ENCODE measurements at regions not wholly inside any gene's neighbourhood (a gene's known extent, or its start where the extent isn't known, plus 50 kb on each side); places are given as distances from the start of the nearest gene placed in this dataset.

DNA sequence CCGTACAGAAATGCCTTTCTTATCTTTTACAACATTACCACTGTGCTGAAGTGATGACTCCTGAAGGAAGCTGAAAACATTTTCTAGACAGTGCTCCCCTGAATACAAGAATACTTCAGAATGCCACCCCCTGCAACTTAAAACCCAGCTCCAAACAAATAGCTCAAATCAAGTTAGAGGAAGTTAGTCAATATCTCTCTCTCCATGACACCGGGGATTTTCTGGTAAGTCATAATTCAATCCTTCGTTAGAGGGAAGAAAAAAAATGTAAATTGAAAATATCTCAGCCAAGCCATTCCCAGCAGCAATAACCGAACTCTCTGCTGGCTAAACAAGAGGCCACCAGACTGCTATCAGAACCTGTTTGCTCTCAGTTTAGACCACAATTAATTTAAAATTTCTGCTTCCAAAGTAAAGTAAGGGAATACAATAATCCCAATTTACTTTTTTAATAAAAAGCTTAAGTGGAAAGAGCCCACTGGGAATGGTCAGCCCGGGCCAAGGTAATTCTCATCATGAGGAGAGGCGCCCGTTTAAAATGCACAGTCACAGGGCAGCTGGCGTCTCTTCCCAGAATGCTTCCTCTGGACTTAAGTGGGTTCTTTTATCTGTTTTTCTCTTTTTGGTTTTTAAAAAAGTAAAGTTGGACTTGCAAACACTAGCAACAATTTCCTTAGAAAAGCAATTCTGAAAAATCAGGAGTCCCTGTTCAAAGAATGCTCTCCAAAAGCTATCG is 710.1 kb upstream of the STXBP6 start:
- Histone ChIP-seq H3K4me3 (no peak overlapping the region), H3K79me2 (no peaks in the 10 kb centered on the region), H4K20me1 (ENCODE audit: insufficient read depth, poor library complexity, severe bottlenecking) (no peaks in the 10 kb centered on the region), H3K36me3 (replicated peaks; ENCODE audit: insufficient read depth, low read depth) (no peaks in the 10 kb centered on the region), H3K4me2 (no peak overlapping the region), H2AFZ (no peak overlapping the region), H3K4me1 (ENCODE audit: insufficient read depth) (no peaks in the 10 kb centered on the region), H3K9me2 (replicated peaks; ENCODE audit: insufficient read depth) (no peaks in the 10 kb centered on the region), H3K27me3 (no peaks in the 10 kb centered on the region), H3K27ac (no peak overlapping the region), H3K9me3 (ENCODE audit: low read depth) (no peaks in the 10 kb centered on the region)
- no peak for DNase-seq (ENCODE audit: low spot score)
- no peak for TF ChIP-seq EZH2 (IDR thresholded peaks at IDR 0.05; ENCODE audit: borderline replicate concordance)
- no peak for TF ChIP-seq EZH2phosphoT487 (IDR thresholded peaks at IDR 0.05; ENCODE audit: low read depth, severe bottlenecking, unreplicated experiment)
- TF ChIP-seq, protein P1, sequence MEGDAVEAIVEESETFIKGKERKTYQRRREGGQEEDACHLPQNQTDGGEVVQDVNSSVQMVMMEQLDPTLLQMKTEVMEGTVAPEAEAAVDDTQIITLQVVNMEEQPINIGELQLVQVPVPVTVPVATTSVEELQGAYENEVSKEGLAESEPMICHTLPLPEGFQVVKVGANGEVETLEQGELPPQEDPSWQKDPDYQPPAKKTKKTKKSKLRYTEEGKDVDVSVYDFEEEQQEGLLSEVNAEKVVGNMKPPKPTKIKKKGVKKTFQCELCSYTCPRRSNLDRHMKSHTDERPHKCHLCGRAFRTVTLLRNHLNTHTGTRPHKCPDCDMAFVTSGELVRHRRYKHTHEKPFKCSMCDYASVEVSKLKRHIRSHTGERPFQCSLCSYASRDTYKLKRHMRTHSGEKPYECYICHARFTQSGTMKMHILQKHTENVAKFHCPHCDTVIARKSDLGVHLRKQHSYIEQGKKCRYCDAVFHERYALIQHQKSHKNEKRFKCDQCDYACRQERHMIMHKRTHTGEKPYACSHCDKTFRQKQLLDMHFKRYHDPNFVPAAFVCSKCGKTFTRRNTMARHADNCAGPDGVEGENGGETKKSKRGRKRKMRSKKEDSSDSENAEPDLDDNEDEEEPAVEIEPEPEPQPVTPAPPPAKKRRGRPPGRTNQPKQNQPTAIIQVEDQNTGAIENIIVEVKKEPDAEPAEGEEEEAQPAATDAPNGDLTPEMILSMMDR (IDR thresholded peaks at IDR 0.05; ENCODE audit: poor library complexity), result no peak
- 81% methylated on average over 9 of the region's 9 CpGs for WGBS (ENCODE audit: low lambda C conversion rate, missing lambda C conversion rate)

DNA sequence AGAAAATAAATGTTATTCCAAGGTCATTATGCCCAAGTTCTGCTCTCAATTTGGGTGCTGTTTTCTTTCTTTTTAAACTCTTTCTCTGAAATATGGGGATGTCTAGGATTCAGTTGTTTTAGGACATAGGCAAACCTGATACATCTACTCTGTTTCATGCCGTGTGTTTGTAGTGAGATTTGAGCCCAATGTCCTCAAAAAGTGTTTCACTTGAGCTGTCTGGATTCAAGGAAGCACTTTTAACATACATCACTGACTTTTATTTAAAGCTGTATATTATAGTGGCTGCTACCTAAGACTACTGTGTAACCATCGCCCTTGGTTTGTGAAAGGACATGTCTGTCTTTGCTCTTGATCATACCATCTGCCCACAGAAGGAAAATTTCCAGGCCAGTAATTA is 709.3 kb upstream of the STXBP6 start:
- TF ChIP-seq EZH2 (IDR thresholded peaks at IDR 0.05; ENCODE audit: borderline replicate concordance), result no peak
- TF ChIP-seq, protein P1 (IDR thresholded peaks at IDR 0.05; ENCODE audit: poor library complexity), result no peak
- no peak for TF ChIP-seq EZH2phosphoT487 (IDR thresholded peaks at IDR 0.05; ENCODE audit: low read depth, severe bottlenecking, unreplicated experiment)
- H3K9me2 ChIP-seq (replicated peaks; ENCODE audit: insufficient read depth), result no peaks in the 10 kb centered on the region
- no peaks in the 10 kb centered on the region for H3K36me3 ChIP-seq (replicated peaks; ENCODE audit: insufficient read depth, low read depth)
- no peaks in the 10 kb centered on the region for H3K27me3 ChIP-seq
- DNase-seq (ENCODE audit: low spot score), result no peak
- H3K4me1 ChIP-seq (ENCODE audit: insufficient read depth), result no peaks in the 10 kb centered on the region
- H3K79me2 ChIP-seq, result no peaks in the 10 kb centered on the region
- H3K9me3 ChIP-seq (ENCODE audit: low read depth), result no peaks in the 10 kb centered on the region
- no peak overlapping the region for H3K27ac ChIP-seq
- H3K4me3 ChIP-seq, result no peak overlapping the region
- H2AFZ ChIP-seq, result no peak overlapping the region
- 84% methylated on average over 2 of the region's 2 CpGs for WGBS (ENCODE audit: low lambda C conversion rate, missing lambda C conversion rate)
- H3K4me2 ChIP-seq, result no peak overlapping the region
- no peaks in the 10 kb centered on the region for H4K20me1 ChIP-seq (ENCODE audit: insufficient read depth, poor library complexity, severe bottlenecking)

DNA sequence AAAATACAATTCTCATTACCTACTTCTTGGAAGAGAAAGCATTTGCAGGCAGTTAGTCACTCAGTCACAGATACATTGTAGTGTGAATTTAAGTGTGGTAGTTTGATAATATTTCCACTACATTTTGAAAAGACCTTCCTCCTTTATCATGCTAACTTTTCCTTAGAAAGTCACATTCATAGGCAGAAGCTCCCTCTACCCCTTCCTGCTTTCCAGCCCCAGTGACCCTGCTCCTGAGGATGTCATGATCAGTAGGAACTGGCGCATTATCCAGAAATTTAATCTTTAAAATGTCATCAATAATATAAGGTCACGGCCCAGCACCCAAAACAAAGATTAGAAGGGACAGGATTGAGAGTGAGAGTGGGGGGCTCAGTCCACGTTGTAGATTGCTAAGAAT is 707.4 kb upstream of the STXBP6 start:
- WGBS (ENCODE audit: low lambda C conversion rate, missing lambda C conversion rate), result 85% methylated on average over 3 of the region's 3 CpGs
- H3K4me2 ChIP-seq, result no peak overlapping the region

More for the DNA sequence above, 707.4 kb upstream of the STXBP6 start:
- no peak for DNase-seq (ENCODE audit: low spot score)
- Histone ChIP-seq H3K9me3 (ENCODE audit: low read depth) (no peaks in the 10 kb centered on the region), H3K4me1 (ENCODE audit: insufficient read depth) (no peaks in the 10 kb centered on the region), H2AFZ (no peak overlapping the region), H3K4me3 (no peak overlapping the region), H3K36me3 (replicated peaks; ENCODE audit: insufficient read depth, low read depth) (no peaks in the 10 kb centered on the region), H3K79me2 (no peaks in the 10 kb centered on the region), H4K20me1 (ENCODE audit: insufficient read depth, poor library complexity, severe bottlenecking) (no peaks in the 10 kb centered on the region), H3K27ac (no peak overlapping the region), H3K9me2 (replicated peaks; ENCODE audit: insufficient read depth) (no peaks in the 10 kb centered on the region), H3K27me3 (no peaks in the 10 kb centered on the region)
- TF ChIP-seq EZH2 (IDR thresholded peaks at IDR 0.05; ENCODE audit: borderline replicate concordance) (no peak), EZH2phosphoT487 (IDR thresholded peaks at IDR 0.05; ENCODE audit: low read depth, severe bottlenecking, unreplicated experiment) (no peak)
- TF ChIP-seq, protein P1 (IDR thresholded peaks at IDR 0.05; ENCODE audit: poor library complexity), result no peak

Data from hepatocyte (in vitro differentiated cells).